GM23338 (cell line): ENCODE measurements at regions not wholly inside any gene's neighbourhood (a gene's known extent, or its start where the extent isn't known, plus 50 kb on each side); places are given as distances from the start of the nearest gene placed in this dataset.
A peak's percentile ranks its signal among the peaks of the same experiment; 100 is the strongest.
"Not testable (repeated sequence)": the region's sequence is repeated elsewhere in the genome, so short reads cannot be mapped to it uniquely, and the experiment has no call there.

Source experiments
- ATAC-seq: fragments of 200-7000 bp; cut with Tn5 transposase; 3 replicates; pipeline ENCODE4 v1.9.1; 2020
- DNase-seq: peaks from one replicate; pipeline ENCODE4 v3.0.0-alpha.2; 2015; ENCODE audit warnings: low spot score
- H2AFZ ChIP-seq: fragments of 200-600 bp; sonication (generic); 2 replicates; pipeline ENCODE4 v1.8.0; 2016; ENCODE audit warnings: antibody characterized with exemption, mild to moderate bottlenecking, moderate library complexity
- H3F3A ChIP-seq: fragments of 200-600 bp; sonication (generic); replicated peaks from 2 replicates; pipeline ENCODE4 v1.8.0; 2017; ENCODE audit warnings: antibody characterized with exemption, mixed run types, low read depth
- H3K27ac ChIP-seq: fragments of 200-600 bp; sonication (generic); 2 replicates; pipeline ENCODE4 v1.6.1; 2016; ENCODE audit warnings: low read depth
- H3K27me3 ChIP-seq: fragments of 200-600 bp; sonication (generic); 2 replicates; pipeline ENCODE4 v1.8.0; 2016; ENCODE audit warnings: mild to moderate bottlenecking, mixed run types, moderate library complexity; ENCODE audit not compliant: insufficient read depth
- H3K36me3 ChIP-seq: fragments of 200-600 bp; sonication (generic); 2 replicates; pipeline ENCODE4 v1.8.0; 2016; ENCODE audit warnings: mild to moderate bottlenecking; ENCODE audit not compliant: insufficient read depth
- H3K4me1 ChIP-seq: fragments of 200-600 bp; sonication (generic); 2 replicates; pipeline ENCODE4 v1.8.0; 2016; ENCODE audit warnings: mild to moderate bottlenecking, moderate library complexity; ENCODE audit not compliant: insufficient read depth
- H3K4me2 ChIP-seq: fragments of 200-600 bp; sonication (generic); 2 replicates; pipeline ENCODE4 v1.7.1; 2017; ENCODE audit warnings: mixed run types
- H3K4me3 ChIP-seq: fragments of 200-600 bp; sonication (generic); 2 replicates; pipeline ENCODE4 v1.6.1; 2016; ENCODE audit warnings: mixed run types
- H3K79me2 ChIP-seq: fragments of 200-600 bp; sonication (generic); replicated peaks from 2 replicates; pipeline ENCODE4 v1.8.0; 2017; ENCODE audit warnings: mild to moderate bottlenecking; ENCODE audit not compliant: insufficient read depth
- H3K9me2 ChIP-seq: fragments of 200-600 bp; sonication (generic); 2 replicates; pipeline ENCODE4 v1.8.0; 2017; ENCODE audit not compliant: insufficient read depth
- H4K20me1 ChIP-seq: fragments of 200-600 bp; sonication (generic); replicated peaks from 2 replicates; pipeline ENCODE4 v1.8.0; 2017; ENCODE audit warnings: mild to moderate bottlenecking; ENCODE audit not compliant: insufficient read depth
- H3K27ac Mint-ChIP-seq: 2 replicates; pipeline ENCODE4 v1.8.0; 2020; ENCODE audit warnings: inconsistent platforms, mild to moderate bottlenecking, moderate library complexity, mixed read lengths
- H3K27me3 Mint-ChIP-seq: 3 replicates; pipeline ENCODE4 v1.8.0; 2022; ENCODE audit warnings: low read depth, mild to moderate bottlenecking, moderate library complexity, mixed read lengths, inconsistent platforms; ENCODE audit not compliant: insufficient read depth, poor library complexity
- H3K36me3 Mint-ChIP-seq: 3 replicates; pipeline ENCODE4 v1.8.0; 2021; ENCODE audit warnings: low read depth, mild to moderate bottlenecking, inconsistent platforms, moderate library complexity, mixed read lengths
- H3K4me1 Mint-ChIP-seq: 3 replicates; pipeline ENCODE4 v1.8.0; 2020; ENCODE audit warnings: mild to moderate bottlenecking, inconsistent platforms, mixed read lengths
- H3K4me3 Mint-ChIP-seq: 3 replicates; pipeline ENCODE4 v1.8.0; 2021; ENCODE audit warnings: moderate library complexity, mild to moderate bottlenecking, inconsistent platforms, mixed read lengths
- H3K9me3 Mint-ChIP-seq: 3 replicates; pipeline ENCODE4 v1.8.0; 2020; ENCODE audit warnings: moderate library complexity, mild to moderate bottlenecking, inconsistent platforms, mixed read lengths
- CREB1 ChIP-seq: fragments of 250-450 bp; sonication (Bioruptor Pico); IDR thresholded peaks from 2 replicates; pipeline ENCODE4 v1.5.0; 2020; ENCODE audit warnings: low read depth, mild to moderate bottlenecking, moderate library complexity
- ETS1 ChIP-seq: IDR thresholded peaks from 2 replicates; pipeline ENCODE4 v1.6.1; 2016; ENCODE audit warnings: antibody characterized with exemption
- EZH2 ChIP-seq: fragments of 200-600 bp; sonication (generic); IDR thresholded peaks from one replicate; pipeline ENCODE4 v1.8.0; 2017; ENCODE audit warnings: antibody characterized with exemption, mild to moderate bottlenecking, low read depth; ENCODE audit not compliant: unreplicated experiment
- POLR2AphosphoS5 ChIP-seq: IDR thresholded peaks from 2 replicates; pipeline ENCODE4 v1.6.1; 2016; ENCODE audit warnings: antibody characterized with exemption, low read depth
- STAT1 ChIP-seq: IDR thresholded peaks from one replicate; pipeline ENCODE4 v1.6.1; 2016; ENCODE audit warnings: antibody characterized with exemption; ENCODE audit not compliant: unreplicated experiment
- ZNF331 ChIP-seq: fragments of 250-450 bp; sonication (Bioruptor Pico); IDR thresholded peaks from 2 replicates; pipeline ENCODE4 v1.5.0; 2020; ENCODE audit warnings: low read depth, mild to moderate bottlenecking, moderate library complexity
- TF ChIP-seq, protein P1 (sequence below): fragments of 250-450 bp; sonication (Bioruptor Pico); IDR thresholded peaks from 2 replicates; pipeline ENCODE4 v1.5.0; 2020; ENCODE audit warnings: mild to moderate bottlenecking, moderate library complexity

DNA sequence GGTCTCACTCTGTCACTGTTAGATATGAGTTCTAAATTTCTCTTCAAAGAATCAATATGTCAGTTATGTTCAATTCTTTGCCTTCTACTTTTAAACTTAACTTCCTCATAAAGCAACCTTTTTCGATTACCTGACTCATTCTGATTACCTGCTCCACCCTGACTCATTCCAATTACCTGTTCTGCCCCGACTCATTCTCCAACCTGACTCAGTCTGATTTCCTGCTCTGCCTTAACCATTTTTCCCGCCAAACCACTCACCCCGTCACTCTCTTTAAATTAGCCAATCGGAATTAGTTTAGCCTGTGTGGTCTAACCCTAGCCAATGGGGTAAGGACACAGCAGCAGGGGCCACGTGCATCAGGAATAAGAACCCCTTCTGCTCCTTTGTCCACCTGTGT, 67.4 kb upstream of the RASSF8 start:
- H3K27me3 ChIP-seq, ATAC-seq, H4K20me1 ChIP-seq, H3K36me3 ChIP-seq, H3K4me3 Mint-ChIP-seq, H3K27ac Mint-ChIP-seq, H3K4me3 ChIP-seq, H3K27ac ChIP-seq, H3K36me3 Mint-ChIP-seq, H3K4me2 ChIP-seq, H3F3A ChIP-seq, DNase-seq, H3K27me3 Mint-ChIP-seq, H3K79me2 ChIP-seq, H2AFZ ChIP-seq, H3K9me2 ChIP-seq: not testable (repeated sequence)
- Mint-ChIP-seq H3K9me3 (peaks cover 12% of the 10 kb centered on the region; the same call in 2 of the 3 replicates), H3K4me1 (peaks cover 26% of the 10 kb centered on the region)
- peaks cover 27% of the 10 kb centered on the region for H3K4me1 ChIP-seq

DNA sequence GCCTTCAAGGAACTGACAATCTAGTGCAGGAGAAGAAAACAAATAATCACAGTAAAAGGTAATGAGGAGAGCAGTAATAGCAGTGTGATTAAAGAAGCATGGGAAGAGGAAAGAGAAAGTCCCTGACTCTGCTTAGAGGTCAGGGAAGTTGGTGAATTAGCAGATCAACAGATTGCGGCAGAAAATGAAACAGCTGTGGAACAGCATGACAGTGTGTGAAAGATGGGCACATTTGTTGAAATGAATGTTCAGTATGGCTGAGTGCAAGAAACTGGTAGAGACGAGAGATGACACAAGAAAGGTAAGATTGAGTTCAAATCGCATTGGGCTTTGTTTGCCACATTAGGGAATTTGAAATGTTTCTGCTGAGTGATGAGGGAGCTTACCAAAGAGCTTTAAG, 63.7 kb upstream of the RASSF8 start:
- DNase-seq (no peak), ATAC-seq (no peak)
- H3K79me2 ChIP-seq: no peaks in the 10 kb centered on the region
- H3K4me2 ChIP-seq: no peak overlapping the region
- no peak overlapping the region for H3K27ac ChIP-seq
- H3K36me3 ChIP-seq: no peaks in the 10 kb centered on the region
- 0 out of 2 replicates have a peak overlapping the region, but pooled peaks have one; percentile 10 for H2AFZ ChIP-seq
- H3K4me1 ChIP-seq: no peaks in the 10 kb centered on the region
- no peak overlapping the region for H3K27ac Mint-ChIP-seq
- no peaks in the 10 kb centered on the region for H4K20me1 ChIP-seq
- H3F3A ChIP-seq: no peaks in the 10 kb centered on the region
- H3K4me3 ChIP-seq: no peak overlapping the region
- TF ChIP-seq ETS1 (no peak), STAT1 (no peak), CREB1 (CRISPR knock-in tag) (no peak), POLR2AphosphoS5 (no peak), ZNF331 (CRISPR knock-in tag) (no peak), EZH2 (no peak)
- TF ChIP-seq, protein P1, sequence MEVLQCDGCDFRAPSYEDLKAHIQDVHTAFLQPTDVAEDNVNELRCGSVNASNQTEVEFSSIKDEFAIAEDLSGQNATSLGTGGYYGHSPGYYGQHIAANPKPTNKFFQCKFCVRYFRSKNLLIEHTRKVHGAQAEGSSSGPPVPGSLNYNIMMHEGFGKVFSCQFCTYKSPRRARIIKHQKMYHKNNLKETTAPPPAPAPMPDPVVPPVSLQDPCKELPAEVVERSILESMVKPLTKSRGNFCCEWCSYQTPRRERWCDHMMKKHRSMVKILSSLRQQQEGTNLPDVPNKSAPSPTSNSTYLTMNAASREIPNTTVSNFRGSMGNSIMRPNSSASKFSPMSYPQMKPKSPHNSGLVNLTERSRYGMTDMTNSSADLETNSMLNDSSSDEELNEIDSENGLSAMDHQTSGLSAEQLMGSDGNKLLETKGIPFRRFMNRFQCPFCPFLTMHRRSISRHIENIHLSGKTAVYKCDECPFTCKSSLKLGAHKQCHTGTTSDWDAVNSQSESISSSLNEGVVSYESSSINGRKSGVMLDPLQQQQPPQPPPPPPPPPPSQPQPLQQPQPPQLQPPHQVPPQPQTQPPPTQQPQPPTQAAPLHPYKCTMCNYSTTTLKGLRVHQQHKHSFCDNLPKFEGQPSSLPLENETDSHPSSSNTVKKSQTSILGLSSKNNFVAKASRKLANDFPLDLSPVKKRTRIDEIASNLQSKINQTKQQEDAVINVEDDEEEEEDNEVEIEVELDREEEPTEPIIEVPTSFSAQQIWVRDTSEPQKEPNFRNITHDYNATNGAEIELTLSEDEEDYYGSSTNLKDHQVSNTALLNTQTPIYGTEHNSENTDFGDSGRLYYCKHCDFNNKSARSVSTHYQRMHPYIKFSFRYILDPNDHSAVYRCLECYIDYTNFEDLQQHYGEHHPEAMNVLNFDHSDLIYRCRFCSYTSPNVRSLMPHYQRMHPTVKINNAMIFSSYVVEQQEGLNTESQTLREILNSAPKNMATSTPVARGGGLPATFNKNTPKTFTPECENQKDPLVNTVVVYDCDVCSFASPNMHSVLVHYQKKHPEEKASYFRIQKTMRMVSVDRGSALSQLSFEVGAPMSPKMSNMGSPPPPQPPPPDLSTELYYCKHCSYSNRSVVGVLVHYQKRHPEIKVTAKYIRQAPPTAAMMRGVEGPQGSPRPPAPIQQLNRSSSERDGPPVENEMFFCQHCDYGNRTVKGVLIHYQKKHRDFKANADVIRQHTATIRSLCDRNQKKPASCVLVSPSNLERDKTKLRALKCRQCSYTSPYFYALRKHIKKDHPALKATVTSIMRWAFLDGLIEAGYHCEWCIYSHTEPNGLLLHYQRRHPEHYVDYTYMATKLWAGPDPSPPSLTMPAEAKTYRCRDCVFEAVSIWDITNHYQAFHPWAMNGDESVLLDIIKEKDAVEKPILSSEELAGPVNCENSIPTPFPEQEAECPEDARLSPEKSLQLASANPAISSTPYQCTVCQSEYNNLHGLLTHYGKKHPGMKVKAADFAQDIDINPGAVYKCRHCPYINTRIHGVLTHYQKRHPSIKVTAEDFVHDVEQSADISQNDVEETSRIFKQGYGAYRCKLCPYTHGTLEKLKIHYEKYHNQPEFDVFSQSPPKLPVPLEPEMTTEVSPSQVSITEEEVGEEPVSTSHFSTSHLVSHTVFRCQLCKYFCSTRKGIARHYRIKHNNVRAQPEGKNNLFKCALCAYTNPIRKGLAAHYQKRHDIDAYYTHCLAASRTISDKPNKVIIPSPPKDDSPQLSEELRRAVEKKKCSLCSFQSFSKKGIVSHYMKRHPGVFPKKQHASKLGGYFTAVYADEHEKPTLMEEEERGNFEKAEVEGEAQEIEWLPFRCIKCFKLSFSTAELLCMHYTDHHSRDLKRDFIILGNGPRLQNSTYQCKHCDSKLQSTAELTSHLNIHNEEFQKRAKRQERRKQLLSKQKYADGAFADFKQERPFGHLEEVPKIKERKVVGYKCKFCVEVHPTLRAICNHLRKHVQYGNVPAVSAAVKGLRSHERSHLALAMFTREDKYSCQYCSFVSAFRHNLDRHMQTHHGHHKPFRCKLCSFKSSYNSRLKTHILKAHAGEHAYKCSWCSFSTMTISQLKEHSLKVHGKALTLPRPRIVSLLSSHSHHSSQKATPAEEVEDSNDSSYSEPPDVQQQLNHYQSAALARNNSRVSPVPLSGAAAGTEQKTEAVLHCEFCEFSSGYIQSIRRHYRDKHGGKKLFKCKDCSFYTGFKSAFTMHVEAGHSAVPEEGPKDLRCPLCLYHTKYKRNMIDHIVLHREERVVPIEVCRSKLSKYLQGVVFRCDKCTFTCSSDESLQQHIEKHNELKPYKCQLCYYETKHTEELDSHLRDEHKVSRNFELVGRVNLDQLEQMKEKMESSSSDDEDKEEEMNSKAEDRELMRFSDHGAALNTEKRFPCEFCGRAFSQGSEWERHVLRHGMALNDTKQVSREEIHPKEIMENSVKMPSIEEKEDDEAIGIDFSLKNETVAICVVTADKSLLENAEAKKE (CRISPR knock-in tag): no peak
- peaks cover 12% of the 10 kb centered on the region; the same call in 2 of the 3 replicates for H3K36me3 Mint-ChIP-seq
- 0 out of 2 replicates have a peak, but pooled peaks cover 4% of the 10 kb centered on the region for H3K9me2 ChIP-seq
- no peaks in the 10 kb centered on the region for H3K4me1 Mint-ChIP-seq
- no peaks in the 10 kb centered on the region for H3K27me3 ChIP-seq
- peaks cover 18% of the 10 kb centered on the region for H3K9me3 Mint-ChIP-seq
- no peak overlapping the region for H3K4me3 Mint-ChIP-seq
- no peaks in the 10 kb centered on the region for H3K27me3 Mint-ChIP-seq
